Heart left ventricle (tissue), 16 donors: ENCODE measurements at regions not wholly inside any gene's neighbourhood (a gene's known extent, or its start where the extent isn't known, plus 50 kb on each side); places are given as distances from the start of the nearest gene placed in this dataset.

Source experiments
- ATAC-seq, 4 donors: fragments of 200-7000 bp; cut with Tn5 transposase; one replicate each; pipeline ENCODE4 v1.9.1; 2020 to 2022; ENCODE audit warnings: moderate library complexity in 4 of 4, mild to moderate bottlenecking in 3 of 4, moderate number of reproducible peaks in 1 of 4
- DNase-seq, 5 donors: peaks; one replicate each; pipeline ENCODE4 v3.0.0-alpha.2; 2020
- H3K27ac ChIP-seq, 12 donors: fragments of 200-600 bp; sonication (generic) in 4 of 12; one replicate each; pipeline versions ENCODE4 v1.5.0 to v1.8.0; 2016 to 2022; ENCODE audit warnings: mild to moderate bottlenecking in 2 of 12
- H3K27me3 ChIP-seq, 9 donors: fragments of 200-600 bp; sonication (generic) in 2 of 9; one replicate each; pipeline versions ENCODE4 v1.5.1 to v1.8.0; 2016 to 2022; ENCODE audit warnings: mild to moderate bottlenecking in 3 of 9
- H3K36me3 ChIP-seq, 9 donors: fragments of 200-600 bp; sonication (generic) in 2 of 9; one replicate each; pipeline versions ENCODE4 v1.5.0 to v1.8.0; 2018 to 2022; ENCODE audit warnings: mild to moderate bottlenecking in 2 of 9
- H3K4me1 ChIP-seq, 12 donors: fragments of 200-600 bp; sonication (generic) in 4 of 12; one replicate each; pipeline versions ENCODE4 v1.5.0 to v1.8.0; 2016 to 2022; ENCODE audit warnings: mild to moderate bottlenecking in 3 of 12
- H3K4me3 ChIP-seq, 12 donors: fragments of 200-600 bp; sonication (generic) in 4 of 12; one replicate each; pipeline versions ENCODE4 v1.5.0 to v1.8.0; 2017 to 2022; ENCODE audit warnings: mild to moderate bottlenecking in 9 of 12, moderate library complexity in 4 of 12
- H3K9me3 ChIP-seq, 12 donors: fragments of 200-600 bp; sonication (generic) in 4 of 12; one replicate each; pipeline versions ENCODE4 v1.5.0 to v1.8.0; 2016 to 2022; ENCODE audit warnings: mild to moderate bottlenecking in 1 of 12
- CTCF ChIP-seq, 12 donors: fragments of 200-600 bp; sonication (generic) in 4 of 12; IDR thresholded peaks; one replicate each; pipeline versions ENCODE4 v1.5.0 to v1.8.0; 2018 to 2022; ENCODE audit warnings: antibody characterized with exemption in 12 of 12, mild to moderate bottlenecking in 5 of 12
- POLR2A ChIP-seq, 2 donors: fragments of 450-650 bp; IDR thresholded peaks; one replicate each; pipeline ENCODE4 v1.6.1; 2017; ENCODE audit warnings: antibody characterized with exemption in 2 of 2, mild to moderate bottlenecking in 2 of 2, moderate library complexity in 2 of 2
- WGBS, 4 donors: extraction: QIAGEN DNeasy Blood & Tissue Kit in 2 of 4; methylation state at CpG; one replicate each; pipeline versions ENCODE4 v1.1.5 to v1.1.7; 2013 to 2018; 5-methylcytosine and 5-hydroxymethylcytosine counted together
- intact Hi-C, 10 donors: fragments of 100-400 bp; cut with DNase I; formaldehyde crosslinking; loops; one replicate each; pipeline versions ENCODE4 v1.11.1 to v1.14.2; 2022
- donor health status: ischemic (EF 13 %, LVEDD 7.1; RV severe dilation, severe dysfunction).
- donor health status: healthy with polysubstance abuse.
- donor health status: DM: no; HTN: yes; CAD: no.
- donor health status: DM: no; HTN: no; CAD: no.
- donor health status: ischemic (EF 25% LVEDD 6.9; RV normal size, moderate dysfunction).
- donor health status: ischemic (EF 25% LVEDD 5.7; RV mildly dilated, moderate dysfunction).
- donor health status: healthy.
- donor health status: DM: yes; HTN: yes; CAD: no.
- donor health status: ischemic (EF 35%, LVEDD 5.7; RV mildly dilated, moderate dysfunction).
- donor health status: nonischemic (EF 11% LVEDD 7.7; RV severe dilation, severe dysfunction).
- donor health status: DM: yes; HTN: yes; CAD: no.
- donor health status: PGD.
- donor health status: ischemic (EF 29% LVEDD 5.4; RV normal size, mild dysfunction).
- donor health status: nonischemic (EF 23%, LVEDD 6.1; RV moderate dilation, normal function).

GRCh38 chr15:35293353-35294130, 208.4 kb upstream of the NANOGP8 start:
- ATAC-seq = no peak
- WGBS, 4 donors = 80 to 85% (median 82%) methylated on average over 4 of the region's 4 CpGs

GRCh38 chr15:35290301-35290721, 205.2 kb upstream of the NANOGP8 start:
- Histone ChIP-seq H3K27ac (no peak overlapping the region), H3K36me3 (no peaks in the 10 kb centered on the region), H3K4me1 (no peaks in the 10 kb centered on the region), H3K9me3 (no peaks in the 10 kb centered on the region), H3K27me3 (no peaks in the 10 kb centered on the region), H3K4me3 (no peak overlapping the region)
- TF ChIP-seq POLR2A (IDR thresholded peaks at IDR 0.05) = no peak
- TF ChIP-seq CTCF (IDR thresholded peaks at IDR 0.05) = no peak
- 87 to 92% (median 91%) methylated on average over 5 of the region's 5 CpGs for WGBS, 4 donors
- intact Hi-C loops = loop anchor here in 3 of 10 donors (2.0 to 5.0 kb wide), 2 partner anchors 152 to 154 kb away; no protein-coding TSS in a partner anchor
- DNase-seq (no peak), ATAC-seq (no peak)

More at GRCh38 chr15:35293353-35294130, 208.4 kb upstream of the NANOGP8 start:
- no peaks in the 10 kb centered on the region for H3K36me3 ChIP-seq
- no peaks in the 10 kb centered on the region for H3K9me3 ChIP-seq
- no peak overlapping the region for H3K27ac ChIP-seq
- H3K4me1 ChIP-seq = no peaks in the 10 kb centered on the region
- intact Hi-C loops = loop anchor here in 1 of 10 donors (5.0 kb wide), 1 partner anchor 149 kb away; no protein-coding TSS in a partner anchor
- DNase-seq = no peak
- no peak overlapping the region for H3K4me3 ChIP-seq
- no peak for TF ChIP-seq POLR2A (IDR thresholded peaks at IDR 0.05)
- TF ChIP-seq CTCF (IDR thresholded peaks at IDR 0.05) = no peak
- no peaks in the 10 kb centered on the region for H3K27me3 ChIP-seq

GRCh38 chr15:35289024-35289617, 204.0 kb upstream of the NANOGP8 start:
- no peaks in the 10 kb centered on the region for H3K36me3 ChIP-seq
- TF ChIP-seq CTCF (IDR thresholded peaks at IDR 0.05) (peak; percentile 48 to 83 (median 73)), POLR2A (IDR thresholded peaks at IDR 0.05) (no peak)
- 23 to 31% (median 29%) methylated on average over 3 of the region's 3 CpGs for WGBS, 4 donors
- H3K27me3 ChIP-seq = no peaks in the 10 kb centered on the region
- intact Hi-C loops = loop anchor here in 8 of 10 donors (1.0 to 10.0 kb wide), 7 partner anchors 153 to 626 kb away; no protein-coding TSS in a partner anchor
- H3K4me1 ChIP-seq = no peaks in the 10 kb centered on the region
- no peaks in the 10 kb centered on the region for H3K9me3 ChIP-seq
- H3K27ac ChIP-seq = no peak overlapping the region
- ATAC-seq = peak in 3 of 4 donors; percentile 37 to 69 (median 58)
- no peak overlapping the region for H3K4me3 ChIP-seq
- no peak for DNase-seq

- no peak for TF ChIP-seq POLR2A (IDR thresholded peaks at IDR 0.05)
- TF ChIP-seq CTCF (IDR thresholded peaks at IDR 0.05) = no peak
- DNase-seq (no peak), ATAC-seq (no peak)
- no peaks in the 10 kb centered on the region for H3K9me3 ChIP-seq
- 92 to 95% (median 94%) methylated on average over 3 of the region's 3 CpGs for WGBS, 4 donors
- H3K36me3 ChIP-seq = no peaks in the 10 kb centered on the region
- no peak overlapping the region for H3K27ac ChIP-seq
- no peak overlapping the region for H3K4me3 ChIP-seq
- no peaks in the 10 kb centered on the region for H3K27me3 ChIP-seq
- intact Hi-C loops = loop anchor here in 7 of 10 donors (2.0 to 10.0 kb wide), 6 partner anchors 154 to 626 kb away; no protein-coding TSS in a partner anchor
- no peaks in the 10 kb centered on the region for H3K4me1 ChIP-seq
Measured at GRCh38 chr15:35288580-35288979, 203.5 kb upstream of the NANOGP8 start.
